ENCODE measurements at regions not wholly inside any gene's neighbourhood (a gene's known extent, or its start where the extent isn't known, plus 50 kb on each side); places are given as distances from the start of the nearest gene placed in this dataset.
"Not testable (repeated sequence)": the region's sequence is repeated elsewhere in the genome, so short reads cannot be mapped to it uniquely, and the experiment has no call there.

- H3K27ac Mint-ChIP-seq; H3K36me3 Mint-ChIP-seq; H3K4me3 Mint-ChIP-seq; POLR2A ChIA-PET; CTCF ChIA-PET; ATAC-seq; DNase-seq (ENCODE audit: low spot score); H3K27me3 Mint-ChIP-seq (ENCODE audit: low read depth): not testable (repeated sequence)
- peaks cover 18% of the 10 kb centered on the region for H3K9me3 Mint-ChIP-seq
- peaks cover 11% of the 10 kb centered on the region for H3K4me1 Mint-ChIP-seq
These were observed 53.5 kb upstream of the JADE2 start for GRCh38 chr5:134471858-134472449.

DNA sequence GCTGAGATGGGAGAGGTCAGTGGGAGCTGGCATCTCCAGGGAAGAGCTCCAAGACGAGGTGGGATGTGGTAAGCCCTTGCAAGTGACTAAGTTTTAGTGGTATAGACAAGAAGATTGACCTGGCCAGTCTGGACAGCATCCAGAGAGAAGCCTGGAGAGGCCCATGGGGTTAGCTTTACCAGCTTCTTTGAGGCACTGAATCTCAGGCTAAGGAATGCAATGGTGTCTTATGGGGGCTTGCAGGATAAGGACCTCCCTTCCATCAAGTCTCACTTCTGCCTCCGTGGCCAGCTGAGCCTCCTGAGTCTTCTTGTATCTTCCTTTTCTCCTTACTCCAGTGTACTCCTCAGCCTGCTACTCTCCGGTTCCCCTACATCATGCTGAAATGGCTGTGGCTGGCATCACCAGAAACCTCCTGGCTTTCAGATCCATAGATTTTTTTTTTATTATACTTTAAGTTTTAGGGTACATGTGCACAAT is 56.5 kb upstream of the JADE2 start:
- Mint-ChIP-seq H3K9me3 (peaks cover 16% of the 10 kb centered on the region), H3K4me3 (no peak overlapping the region), H3K4me1 (peaks cover 20% of the 10 kb centered on the region), H3K27me3 (ENCODE audit: low read depth) (no peaks in the 10 kb centered on the region), H3K27ac (no peak overlapping the region), H3K36me3 (peaks cover 6% of the 10 kb centered on the region)
- POLR2A ChIA-PET, result no interaction called here
- ATAC-seq (no peak), DNase-seq (ENCODE audit: low spot score) (no peak)
- CTCF ChIA-PET, result interaction anchor here (1.2 to 4.5 kb wide), 2 partner anchors 59 to 118 kb away, joined by 5 to 42 read pairs; no protein-coding TSS in a partner anchor
- TF ChIP-seq ZNF263 (CRISPR knock-in tag; IDR thresholded peaks at IDR 0.05; ENCODE audit: low read depth) (no peak), OVOL2 (CRISPR knock-in tag; IDR thresholded peaks at IDR 0.05; ENCODE audit: borderline replicate concordance) (no peak), ZNF138 (CRISPR knock-in tag; conservative IDR thresholded peaks at IDR 0.05) (no peak), SMAD3 (CRISPR knock-in tag; IDR thresholded peaks at IDR 0.05; ENCODE audit: borderline replicate concordance) (no peak), SP1 (CRISPR knock-in tag; conservative IDR thresholded peaks at IDR 0.05) (no peak), KAT7 (CRISPR knock-in tag; IDR thresholded peaks at IDR 0.05; ENCODE audit: borderline replicate concordance) (no peak), PRDM15 (CRISPR knock-in tag; IDR thresholded peaks at IDR 0.05) (no peak), JUN (CRISPR knock-in tag; IDR thresholded peaks at IDR 0.05) (no peak), TEAD4 (CRISPR knock-in tag; IDR thresholded peaks at IDR 0.05) (no peak), FOXP1 (CRISPR knock-in tag; IDR thresholded peaks at IDR 0.05; ENCODE audit: borderline replicate concordance) (no peak), ZNF219 (CRISPR knock-in tag; IDR thresholded peaks at IDR 0.05; ENCODE audit: borderline replicate concordance) (no peak), ZNF121 (CRISPR knock-in tag; IDR thresholded peaks at IDR 0.05) (no peak), MYBL2 (CRISPR knock-in tag; IDR thresholded peaks at IDR 0.05) (no peak), CREB1 (CRISPR knock-in tag; IDR thresholded peaks at IDR 0.05) (no peak), ZNF232 (CRISPR knock-in tag; IDR thresholded peaks at IDR 0.05) (no peak), CDX4 (CRISPR knock-in tag; IDR thresholded peaks at IDR 0.05; ENCODE audit: borderline replicate concordance) (no peak)
- TF ChIP-seq, protein P1, sequence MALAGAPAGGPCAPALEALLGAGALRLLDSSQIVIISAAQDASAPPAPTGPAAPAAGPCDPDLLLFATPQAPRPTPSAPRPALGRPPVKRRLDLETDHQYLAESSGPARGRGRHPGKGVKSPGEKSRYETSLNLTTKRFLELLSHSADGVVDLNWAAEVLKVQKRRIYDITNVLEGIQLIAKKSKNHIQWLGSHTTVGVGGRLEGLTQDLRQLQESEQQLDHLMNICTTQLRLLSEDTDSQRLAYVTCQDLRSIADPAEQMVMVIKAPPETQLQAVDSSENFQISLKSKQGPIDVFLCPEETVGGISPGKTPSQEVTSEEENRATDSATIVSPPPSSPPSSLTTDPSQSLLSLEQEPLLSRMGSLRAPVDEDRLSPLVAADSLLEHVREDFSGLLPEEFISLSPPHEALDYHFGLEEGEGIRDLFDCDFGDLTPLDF (CRISPR knock-in tag; IDR thresholded peaks at IDR 0.05), result no peak

- Mint-ChIP-seq H3K4me1 (peaks cover 20% of the 10 kb centered on the region), H3K36me3 (peaks cover 6% of the 10 kb centered on the region), H3K27ac (peak overlapping the region; percentile 85), H3K27me3 (ENCODE audit: low read depth) (no peaks in the 10 kb centered on the region), H3K9me3 (peaks cover 9% of the 10 kb centered on the region), H3K4me3 (peak overlapping the region; percentile 86)
- DNase-seq (ENCODE audit: low spot score), result no peak
- POLR2A ChIA-PET, result interaction anchor here (0.5 to 3.5 kb wide), 18 partner anchors 10 to 437 kb away, joined by 3 to 55 read pairs (median 8); partner anchors contain the start of genes CDKN2AIPNL, JADE2, PCBD2 and PPP2CA
- TF ChIP-seq SP1 (CRISPR knock-in tag; conservative IDR thresholded peaks at IDR 0.05) (no peak), CREB1 (CRISPR knock-in tag; IDR thresholded peaks at IDR 0.05) (no peak), SMAD3 (CRISPR knock-in tag; IDR thresholded peaks at IDR 0.05; ENCODE audit: borderline replicate concordance) (no peak), GTF2I (CRISPR knock-in tag; conservative IDR thresholded peaks at IDR 0.05) (no peak), ZMAT4 (CRISPR knock-in tag; IDR thresholded peaks at IDR 0.05) (no peak), ZNF671 (CRISPR knock-in tag; IDR thresholded peaks at IDR 0.05) (no peak), ZNF416 (CRISPR knock-in tag; IDR thresholded peaks at IDR 0.05) (no peak), OVOL2 (CRISPR knock-in tag; IDR thresholded peaks at IDR 0.05; ENCODE audit: borderline replicate concordance) (no peak)
- TF ChIP-seq, protein P2, sequence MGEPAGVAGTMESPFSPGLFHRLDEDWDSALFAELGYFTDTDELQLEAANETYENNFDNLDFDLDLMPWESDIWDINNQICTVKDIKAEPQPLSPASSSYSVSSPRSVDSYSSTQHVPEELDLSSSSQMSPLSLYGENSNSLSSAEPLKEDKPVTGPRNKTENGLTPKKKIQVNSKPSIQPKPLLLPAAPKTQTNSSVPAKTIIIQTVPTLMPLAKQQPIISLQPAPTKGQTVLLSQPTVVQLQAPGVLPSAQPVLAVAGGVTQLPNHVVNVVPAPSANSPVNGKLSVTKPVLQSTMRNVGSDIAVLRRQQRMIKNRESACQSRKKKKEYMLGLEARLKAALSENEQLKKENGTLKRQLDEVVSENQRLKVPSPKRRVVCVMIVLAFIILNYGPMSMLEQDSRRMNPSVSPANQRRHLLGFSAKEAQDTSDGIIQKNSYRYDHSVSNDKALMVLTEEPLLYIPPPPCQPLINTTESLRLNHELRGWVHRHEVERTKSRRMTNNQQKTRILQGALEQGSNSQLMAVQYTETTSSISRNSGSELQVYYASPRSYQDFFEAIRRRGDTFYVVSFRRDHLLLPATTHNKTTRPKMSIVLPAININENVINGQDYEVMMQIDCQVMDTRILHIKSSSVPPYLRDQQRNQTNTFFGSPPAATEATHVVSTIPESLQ (CRISPR knock-in tag; IDR thresholded peaks at IDR 0.05), result no peak
- CTCF ChIA-PET, result interaction anchor here (0.6 to 4.5 kb wide), 11 partner anchors 24 to 441 kb away, joined by 3 to 54 read pairs (median 6); partner anchors contain the start of genes CDKN2AIPNL and JADE2
- no peak for ATAC-seq
These were observed 55.5 kb upstream of the CDKN2AIPNL start for GRCh38 chr5:134467231-134467630.
